ENCODE measurements at regions not wholly inside any gene's neighbourhood (a gene's known extent, or its start where the extent isn't known, plus 50 kb on each side); places are given as distances from the start of the nearest gene placed in this dataset.

- no peak for TF ChIP-seq CTCF (IDR thresholded peaks at IDR 0.05; ENCODE audit: low read length)
- no peak for TF ChIP-seq EZH2 (optimal IDR thresholded peaks at IDR 0.05; ENCODE audit: low read depth, low read length)
These were observed 86.5 kb upstream of the NMNAT3 start for GRCh38 chr3:139764069-139764905.

Measured in MM.1S (cell line).